HCT116 (cell line): ENCODE measurements at regions not wholly inside any gene's neighbourhood (a gene's known extent, or its start where the extent isn't known, plus 50 kb on each side); places are given as distances from the start of the nearest gene placed in this dataset.

Experiments
- ATAC-seq: fragments of 200-7000 bp; cut with Tn5 transposase; 2 replicates; pipeline ENCODE4 v1.9.1; 2020; ENCODE audit warnings: mild to moderate bottlenecking, moderate library complexity
- BruUV-seq: library from RNA; stranded (reverse); fragments of 400-500 nt; replicated peaks from 2 replicates; lab custom pipeline; 2021; lab: Mats Ljungman, UMichigan
- CTCF ChIA-PET: fragments of 300-600 bp; sonication (Branson Sonifier 250); formaldehyde crosslinking; loops from one replicate; lab custom pipeline; 2021; ENCODE audit warnings: antibody characterized with exemption; lab: Charles Lee
- POLR2A ChIA-PET: fragments of 300-600, 350-600 bp; sonication (Branson Sonifier 250); formaldehyde crosslinking; loops from one replicate; lab custom pipeline; 2021; ENCODE audit warnings: antibody characterized with exemption; lab: Charles Lee
- RAD21 ChIA-PET, 2 experiments: fragments of 300-600 bp; sonication (Branson Sonifier 250); formaldehyde crosslinking; loops; one replicate each; lab custom pipeline; 2023; ENCODE audit warnings: low total read pairs in 2 of 2; ENCODE audit not compliant: uncharacterized antibody in 2 of 2, unreplicated experiment in 2 of 2, low non-redundant PET in 1 of 2; lab: Charles Lee
- DNase-seq: peaks from one replicate; pipeline ENCODE4 v3.0.0-alpha.2; 2010; ENCODE audit warnings: low read depth, low spot score
- H2AFZ ChIP-seq: fragments of 200-600 bp; shearing (Covaris generic), sonication (generic); 2 replicates; pipeline ENCODE4 v1.6.1; 2017; ENCODE audit warnings: low read depth, mixed run types, mixed read lengths, antibody characterized with exemption, low read length; ENCODE audit not compliant: poor library complexity, severe bottlenecking
- H3K27ac ChIP-seq: 2 replicates; pipeline ENCODE4 v1.5.1; 2012; ENCODE audit warnings: low read depth, low read length
- H3K27me3 ChIP-seq: fragments of 200-600 bp; sonication (generic); 2 replicates; pipeline ENCODE4 v1.6.1; 2016; ENCODE audit warnings: mixed run types, low read length, mixed read lengths; ENCODE audit not compliant: insufficient read depth
- H3K36me3 ChIP-seq, 2 experiments: fragments of 200-500 bp in 1 of 2; fragments of 200-600 bp in 1 of 2; sonication (Bioruptor generic) in 1 of 2; sonication (generic) in 1 of 2; 2 replicates each; pipeline versions ENCODE4 v1.5.1 to v1.6.1; 2014 to 2016; ENCODE audit warnings: low read length in 2 of 2, inconsistent platforms in 1 of 2, mixed read lengths in 1 of 2, mixed run types in 1 of 2; ENCODE audit not compliant: insufficient read depth in 2 of 2, control insufficient read depth in 1 of 2
- H3K4me1 ChIP-seq, 2 experiments: fragments of 200-600 bp in 1 of 2; sonication (generic) in 1 of 2; 2 replicates each; pipeline versions ENCODE4 v1.5.1 to v1.6.1; 2012 to 2017; ENCODE audit warnings: low read length in 2 of 2, inconsistent platforms in 1 of 2, mild to moderate bottlenecking in 1 of 2, mixed read lengths in 1 of 2, mixed run types in 1 of 2, moderate library complexity in 1 of 2; ENCODE audit not compliant: insufficient read depth in 2 of 2, control insufficient read depth in 1 of 2
- H3K4me2 ChIP-seq: fragments of 200-600 bp; sonication (generic); 2 replicates; pipeline ENCODE4 v1.6.1; 2017; ENCODE audit warnings: mixed run types, low read length, mixed read lengths
- H3K4me3 ChIP-seq, 2 experiments: fragments of 200-600 bp in 1 of 2; sonication (generic) in 1 of 2; replicated peaks in 1 of 2; 2 replicates each; pipeline ENCODE4 v1.5.1; 2011 to 2016; ENCODE audit warnings: low read length in 2 of 2, control low read depth in 1 of 2, low read depth in 1 of 2, mild to moderate bottlenecking in 1 of 2, mixed read lengths in 1 of 2, mixed run types in 1 of 2
- H3K79me2 ChIP-seq: fragments of 200-600 bp; sonication (generic); 2 replicates; pipeline ENCODE4 v1.6.1; 2017; ENCODE audit warnings: mild to moderate bottlenecking, mixed run types, low read length, moderate library complexity, mixed read lengths; ENCODE audit not compliant: insufficient read depth
- H3K9ac ChIP-seq: fragments of 200-600 bp; sonication (generic); 2 replicates; pipeline ENCODE4 v1.6.1; 2016; ENCODE audit warnings: low read length, mixed read lengths
- H3K9me2 ChIP-seq: fragments of 200-600 bp; sonication (generic), shearing (Covaris generic); 2 replicates; pipeline ENCODE4 v1.6.1; 2017; ENCODE audit warnings: mixed run types, mild to moderate bottlenecking, moderate library complexity; ENCODE audit not compliant: insufficient read depth
- H3K9me3 ChIP-seq, 2 experiments: fragments of 200-500 bp in 1 of 2; fragments of 200-600 bp in 1 of 2; sonication (Bioruptor generic) in 1 of 2; sonication (generic) in 1 of 2; 2 replicates each; pipeline ENCODE4 v1.6.1; 2014 to 2017; ENCODE audit warnings: low read length in 2 of 2, mixed read lengths in 2 of 2, inconsistent platforms in 1 of 2, low read depth in 1 of 2, mild to moderate bottlenecking in 1 of 2, mixed run types in 1 of 2, moderate library complexity in 1 of 2; ENCODE audit not compliant: control insufficient read depth in 1 of 2, insufficient read depth in 1 of 2
- H4K20me1 ChIP-seq: fragments of 200-600 bp; sonication (generic), shearing (Covaris generic); 2 replicates; pipeline ENCODE4 v1.6.1; 2017; ENCODE audit warnings: mixed run types, mild to moderate bottlenecking, moderate library complexity; ENCODE audit not compliant: insufficient read depth
- ATF3 ChIP-seq: IDR thresholded peaks from 2 replicates; pipeline ENCODE4 v1.6.1; 2012
- CBX3 ChIP-seq: IDR thresholded peaks from 2 replicates; pipeline ENCODE4 v1.6.1; 2012; ENCODE audit warnings: low read depth
- CEBPB ChIP-seq: IDR thresholded peaks from 2 replicates; pipeline ENCODE4 v1.6.1; 2012; ENCODE audit warnings: low read depth
- EGR1 ChIP-seq: IDR thresholded peaks from 2 replicates; pipeline ENCODE4 v1.6.1; 2012; ENCODE audit warnings: low read depth
- EZH2 ChIP-seq: fragments of 200-600 bp; sonication (generic); IDR thresholded peaks from 2 replicates; pipeline ENCODE4 v1.6.1; 2017; ENCODE audit warnings: antibody characterized with exemption, mixed run types
- JUND ChIP-seq: IDR thresholded peaks from 2 replicates; pipeline ENCODE4 v1.6.1; 2012
- POLR2A ChIP-seq: IDR thresholded peaks from 2 replicates; pipeline ENCODE4 v1.7.0; 2011; ENCODE audit warnings: borderline replicate concordance; ENCODE audit not compliant: insufficient read depth, insufficient read length; ENCODE audit errors: extremely low read depth
- RAD21 ChIP-seq: IDR thresholded peaks from 2 replicates; pipeline ENCODE4 v1.6.1; 2012; ENCODE audit warnings: low read depth, mild to moderate bottlenecking
- SIN3A ChIP-seq: IDR thresholded peaks from 2 replicates; pipeline ENCODE4 v1.6.1; 2012; ENCODE audit warnings: low read depth
- SP1 ChIP-seq: IDR thresholded peaks from 2 replicates; pipeline ENCODE4 v1.6.1; 2012; ENCODE audit warnings: low read depth
- SRF ChIP-seq: IDR thresholded peaks from 2 replicates; pipeline ENCODE4 v1.6.1; 2012; ENCODE audit warnings: low read depth
- TCF7L2 ChIP-seq: IDR thresholded peaks from 2 replicates; pipeline ENCODE4 v1.7.0; 2011; ENCODE audit warnings: borderline replicate concordance, inconsistent platforms; ENCODE audit not compliant: insufficient read depth, insufficient read length; ENCODE audit errors: extremely low read depth
- YY1 ChIP-seq: IDR thresholded peaks from 2 replicates; pipeline ENCODE4 v1.6.1; 2011; ENCODE audit warnings: low read length, low read depth, moderate library complexity, mild to moderate bottlenecking; ENCODE audit not compliant: insufficient replicate concordance; ENCODE audit errors: extremely low read depth
- ZBTB33 ChIP-seq: IDR thresholded peaks from 2 replicates; pipeline ENCODE4 v1.6.1; 2011; ENCODE audit warnings: mild to moderate bottlenecking, low read length, moderate library complexity; ENCODE audit not compliant: insufficient replicate concordance; ENCODE audit errors: extremely low read depth
- ZFX ChIP-seq: fragments of 450-650 bp; IDR thresholded peaks from 2 replicates; pipeline ENCODE4 v1.6.1; 2017
- ZNF274 ChIP-seq: fragments of 200-500 bp; sonication (Bioruptor generic); IDR thresholded peaks from 2 replicates; pipeline ENCODE4 v1.6.1; 2014; ENCODE audit warnings: mild to moderate bottlenecking, low read depth, low read length, inconsistent platforms
- intact Hi-C: fragments of 100-400 bp; cut with micrococcal nuclease; formaldehyde crosslinking; loops from 2 replicates; pipeline ENCODE4 v1.10.0; 2022
- TF ChIP-seq, protein P1 (sequence below): IDR thresholded peaks from 2 replicates; pipeline ENCODE4 v1.6.1; 2012

GRCh38 chr4:14465507-14465906 is 536.8 kb upstream of the CPEB2 start (continued):
- TF ChIP-seq ZBTB33 (no peak), TCF7L2 (no peak)

GRCh38 chr4:14478504-14478903 is 523.8 kb upstream of the CPEB2 start:
- no peak overlapping the region for H2AFZ ChIP-seq
- no peaks in the 10 kb centered on the region for H4K20me1 ChIP-seq
- H3K4me1 ChIP-seq = no peaks in the 10 kb centered on the region
- H3K27me3 ChIP-seq = no peaks in the 10 kb centered on the region
- H3K4me3 ChIP-seq = no peak overlapping the region
- no peak for DNase-seq
- no peaks in the 10 kb centered on the region for H3K79me2 ChIP-seq
- no peaks in the 10 kb centered on the region for H3K9me2 ChIP-seq
- no peak overlapping the region for H3K4me2 ChIP-seq
- BruUV-seq = no TSS peak
- no peak overlapping the region for H3K27ac ChIP-seq
- H3K36me3 ChIP-seq = no peaks in the 10 kb centered on the region
- intact Hi-C loops = no loop called here
- POLR2A ChIA-PET = no interaction called here
- peaks cover 4 to 10% of the 10 kb centered on the region in 2 experiments; a peak in 2 of 4 replicates for H3K9me3 ChIP-seq
- no peak overlapping the region for H3K9ac ChIP-seq
- RAD21 ChIA-PET = no interaction called here
- no peak for ATAC-seq
- CTCF ChIA-PET = no interaction called here
- TF ChIP-seq SP1 (no peak), EZH2 (no peak), SRF (no peak), JUND (no peak), EGR1 (no peak), RAD21 (no peak), CBX3 (no peak), CEBPB (no peak), POLR2A (no peak), ATF3 (no peak), TCF7L2 (no peak), ZNF274 (no peak), ZFX (no peak), SIN3A (no peak), YY1 (no peak)
- TF ChIP-seq, protein P1, sequence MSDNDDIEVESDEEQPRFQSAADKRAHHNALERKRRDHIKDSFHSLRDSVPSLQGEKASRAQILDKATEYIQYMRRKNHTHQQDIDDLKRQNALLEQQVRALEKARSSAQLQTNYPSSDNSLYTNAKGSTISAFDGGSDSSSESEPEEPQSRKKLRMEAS = no peak
